ENCODE measurements at regions not wholly inside any gene's neighbourhood (a gene's known extent, or its start where the extent isn't known, plus 50 kb on each side); places are given as distances from the start of the nearest gene placed in this dataset.
"Not testable (repeated sequence)": the region's sequence is repeated elsewhere in the genome, so short reads cannot be mapped to it uniquely, and the experiment has no call there.

DNA sequence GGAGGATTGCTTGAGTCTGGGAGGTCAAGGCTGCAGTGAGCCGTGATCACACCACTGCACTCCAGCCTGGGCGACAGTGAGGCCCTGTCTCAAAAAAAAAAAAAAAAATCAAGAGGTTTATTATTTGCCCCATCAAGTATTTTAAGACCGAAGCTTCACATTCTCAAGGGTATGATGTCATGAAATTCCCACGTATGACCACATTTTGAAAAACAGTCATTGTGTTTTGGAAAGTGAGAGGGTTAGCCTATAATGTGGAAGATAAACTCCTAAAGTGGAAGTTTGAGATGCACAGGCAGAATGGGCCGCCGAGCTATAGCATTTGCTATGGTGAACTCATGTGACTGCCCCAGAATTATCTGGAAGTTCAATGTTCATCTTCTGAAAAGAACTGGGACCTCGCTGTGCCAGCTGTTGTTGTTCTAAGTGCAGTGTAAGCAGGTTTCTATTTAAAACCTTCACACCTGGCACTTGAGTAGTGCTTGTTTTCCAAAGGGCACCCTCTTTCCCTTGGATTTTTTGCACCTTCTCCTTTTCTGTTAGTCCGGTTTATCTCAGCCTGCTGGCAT is 96.9 kb upstream of the SLC25A33 start:
- Histone ChIP-seq H4K20me1 (ENCODE audit: insufficient read depth, low read length) (no peaks in the 10 kb centered on the region), H3K9me3 (ENCODE audit: insufficient read depth, low read length) (no peaks in the 10 kb centered on the region), H3K27me3 (ENCODE audit: low read depth, low read length) (no peaks in the 10 kb centered on the region), H2AFZ (ENCODE audit: low read depth, low read length) (no peak overlapping the region), H3K4me1 (ENCODE audit: low read length) (no peaks in the 10 kb centered on the region), H3K27ac (ENCODE audit: low read length) (no peak overlapping the region), H3K79me2 (ENCODE audit: low read length) (no peaks in the 10 kb centered on the region), H3K4me3 (ENCODE audit: low read length) (no peak overlapping the region), H3K9ac (ENCODE audit: low read length) (no peak overlapping the region), H3K36me3 (replicated peaks; ENCODE audit: low read depth, low read length) (no peaks in the 10 kb centered on the region), H3K4me2 (ENCODE audit: low read length) (no peak overlapping the region)
- no peak for TF ChIP-seq EZH2phosphoT487 (IDR thresholded peaks at IDR 0.05; ENCODE audit: low read depth)
- TF ChIP-seq, protein P1, sequence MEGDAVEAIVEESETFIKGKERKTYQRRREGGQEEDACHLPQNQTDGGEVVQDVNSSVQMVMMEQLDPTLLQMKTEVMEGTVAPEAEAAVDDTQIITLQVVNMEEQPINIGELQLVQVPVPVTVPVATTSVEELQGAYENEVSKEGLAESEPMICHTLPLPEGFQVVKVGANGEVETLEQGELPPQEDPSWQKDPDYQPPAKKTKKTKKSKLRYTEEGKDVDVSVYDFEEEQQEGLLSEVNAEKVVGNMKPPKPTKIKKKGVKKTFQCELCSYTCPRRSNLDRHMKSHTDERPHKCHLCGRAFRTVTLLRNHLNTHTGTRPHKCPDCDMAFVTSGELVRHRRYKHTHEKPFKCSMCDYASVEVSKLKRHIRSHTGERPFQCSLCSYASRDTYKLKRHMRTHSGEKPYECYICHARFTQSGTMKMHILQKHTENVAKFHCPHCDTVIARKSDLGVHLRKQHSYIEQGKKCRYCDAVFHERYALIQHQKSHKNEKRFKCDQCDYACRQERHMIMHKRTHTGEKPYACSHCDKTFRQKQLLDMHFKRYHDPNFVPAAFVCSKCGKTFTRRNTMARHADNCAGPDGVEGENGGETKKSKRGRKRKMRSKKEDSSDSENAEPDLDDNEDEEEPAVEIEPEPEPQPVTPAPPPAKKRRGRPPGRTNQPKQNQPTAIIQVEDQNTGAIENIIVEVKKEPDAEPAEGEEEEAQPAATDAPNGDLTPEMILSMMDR (IDR thresholded peaks at IDR 0.05; ENCODE audit: low read depth, low read length), result no peak

DNA sequence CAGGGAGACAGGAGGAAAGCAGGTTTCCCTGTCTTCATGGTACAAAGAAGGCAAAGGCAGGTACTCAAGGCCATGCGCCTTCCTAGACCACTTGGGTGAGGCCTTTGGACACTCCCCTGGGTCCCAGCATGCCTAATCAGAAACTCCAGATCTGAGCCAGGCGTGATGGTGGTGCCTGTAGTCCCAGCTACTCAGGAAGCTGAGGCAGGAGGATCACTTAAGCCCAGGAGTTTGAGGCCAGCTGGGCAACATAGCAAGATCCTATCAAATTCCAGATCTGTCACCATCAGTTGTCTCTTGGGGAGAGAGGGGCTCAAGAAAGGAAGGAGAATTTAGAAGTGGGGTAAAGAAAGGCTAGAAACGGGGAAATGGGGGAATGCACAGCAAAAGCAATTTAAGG is 96.3 kb upstream of the SLC25A33 start:
- no peak for TF ChIP-seq EZH2phosphoT487 (IDR thresholded peaks at IDR 0.05; ENCODE audit: low read depth)
- TF ChIP-seq, protein P1 (IDR thresholded peaks at IDR 0.05; ENCODE audit: low read depth, low read length), result no peak
- H3K9ac ChIP-seq (ENCODE audit: low read length), result no peak overlapping the region
- H3K36me3 ChIP-seq (replicated peaks; ENCODE audit: low read depth, low read length), result no peaks in the 10 kb centered on the region
- no peak overlapping the region for H3K4me3 ChIP-seq (ENCODE audit: low read length)
- no peaks in the 10 kb centered on the region for H3K79me2 ChIP-seq (ENCODE audit: low read length)
- H2AFZ ChIP-seq (ENCODE audit: low read depth, low read length), result no peak overlapping the region
- no peaks in the 10 kb centered on the region for H3K27me3 ChIP-seq (ENCODE audit: low read depth, low read length)
- H3K27ac ChIP-seq (ENCODE audit: low read length), result no peak overlapping the region
- H3K4me1 ChIP-seq (ENCODE audit: low read length), result no peaks in the 10 kb centered on the region
- H4K20me1 ChIP-seq (ENCODE audit: insufficient read depth, low read length), result no peaks in the 10 kb centered on the region
- no peaks in the 10 kb centered on the region for H3K9me3 ChIP-seq (ENCODE audit: insufficient read depth, low read length)
- H3K4me2 ChIP-seq (ENCODE audit: low read length), result no peak overlapping the region

DNA sequence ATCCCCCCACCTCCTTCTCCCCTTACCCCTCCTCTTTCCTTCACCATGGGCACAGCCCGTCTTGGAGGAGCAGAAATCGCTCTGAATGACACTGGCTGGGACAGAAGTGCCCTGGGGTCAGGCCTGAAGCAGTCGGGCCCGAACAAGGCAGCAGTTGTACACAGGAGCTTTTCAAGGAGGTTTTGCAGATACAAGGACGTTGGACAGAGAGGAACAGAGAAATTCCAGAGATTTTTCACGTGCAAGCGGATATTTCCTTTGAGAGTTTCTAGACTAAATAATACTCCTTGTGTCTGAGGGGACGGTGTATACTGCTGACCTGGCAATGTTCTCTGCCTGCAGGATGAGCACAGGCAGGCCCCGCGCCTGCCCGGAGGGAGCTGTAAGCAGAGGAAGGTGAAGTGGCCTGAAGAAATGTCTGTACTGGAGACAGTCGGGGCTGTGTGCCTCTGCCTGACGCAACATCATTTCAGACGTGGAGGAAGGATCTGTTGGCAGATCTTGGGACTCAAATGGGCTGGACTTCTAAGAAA is 95.3 kb upstream of the SLC25A33 start:
- Histone ChIP-seq H3K79me2 (ENCODE audit: low read length) (no peaks in the 10 kb centered on the region), H3K27me3 (ENCODE audit: low read depth, low read length) (no peaks in the 10 kb centered on the region), H3K36me3 (replicated peaks; ENCODE audit: low read depth, low read length) (no peaks in the 10 kb centered on the region), H4K20me1 (ENCODE audit: insufficient read depth, low read length) (no peaks in the 10 kb centered on the region), H3K9me3 (ENCODE audit: insufficient read depth, low read length) (no peaks in the 10 kb centered on the region), H3K9ac (ENCODE audit: low read length) (no peak overlapping the region), H3K4me3 (ENCODE audit: low read length) (no peak overlapping the region), H2AFZ (ENCODE audit: low read depth, low read length) (no peak overlapping the region), H3K4me2 (ENCODE audit: low read length) (no peak overlapping the region), H3K4me1 (ENCODE audit: low read length) (no peaks in the 10 kb centered on the region), H3K27ac (ENCODE audit: low read length) (no peak overlapping the region)
- no peak for TF ChIP-seq EZH2phosphoT487 (IDR thresholded peaks at IDR 0.05; ENCODE audit: low read depth)
- TF ChIP-seq, protein P1 (IDR thresholded peaks at IDR 0.05; ENCODE audit: low read depth, low read length), result no peak

DNA sequence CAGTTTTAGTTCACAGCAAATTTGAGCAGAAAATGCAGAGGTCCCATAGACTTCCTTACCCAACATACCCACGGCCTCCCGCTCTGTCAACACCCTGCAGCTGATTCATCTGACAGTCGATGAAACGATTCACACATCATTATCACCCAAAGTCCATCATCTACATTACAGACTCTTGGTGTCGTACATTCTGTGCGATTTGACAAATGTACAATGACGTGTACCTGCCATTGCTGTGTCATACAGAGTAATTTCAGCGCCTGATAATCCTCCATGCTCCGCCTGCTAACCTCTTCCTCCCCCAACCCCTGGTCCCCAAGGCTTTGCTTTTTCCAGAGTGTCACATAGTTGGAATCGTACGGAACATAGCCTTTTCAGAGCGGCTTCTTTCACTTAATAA is 94.7 kb upstream of the SLC25A33 start:
- Histone ChIP-seq H3K4me3 (ENCODE audit: low read length) (no peak overlapping the region), H3K79me2 (ENCODE audit: low read length) (no peaks in the 10 kb centered on the region), H3K36me3 (replicated peaks; ENCODE audit: low read depth, low read length) (no peaks in the 10 kb centered on the region), H4K20me1 (ENCODE audit: insufficient read depth, low read length) (no peaks in the 10 kb centered on the region), H3K9me3 (ENCODE audit: insufficient read depth, low read length) (no peaks in the 10 kb centered on the region), H3K4me1 (ENCODE audit: low read length) (no peaks in the 10 kb centered on the region), H2AFZ (ENCODE audit: low read depth, low read length) (no peak overlapping the region), H3K27me3 (ENCODE audit: low read depth, low read length) (no peaks in the 10 kb centered on the region), H3K4me2 (ENCODE audit: low read length) (no peak overlapping the region), H3K9ac (ENCODE audit: low read length) (no peak overlapping the region), H3K27ac (ENCODE audit: low read length) (no peak overlapping the region)
- TF ChIP-seq, protein P1 (IDR thresholded peaks at IDR 0.05; ENCODE audit: low read depth, low read length), result no peak
- TF ChIP-seq EZH2phosphoT487 (IDR thresholded peaks at IDR 0.05; ENCODE audit: low read depth), result no peak

DNA sequence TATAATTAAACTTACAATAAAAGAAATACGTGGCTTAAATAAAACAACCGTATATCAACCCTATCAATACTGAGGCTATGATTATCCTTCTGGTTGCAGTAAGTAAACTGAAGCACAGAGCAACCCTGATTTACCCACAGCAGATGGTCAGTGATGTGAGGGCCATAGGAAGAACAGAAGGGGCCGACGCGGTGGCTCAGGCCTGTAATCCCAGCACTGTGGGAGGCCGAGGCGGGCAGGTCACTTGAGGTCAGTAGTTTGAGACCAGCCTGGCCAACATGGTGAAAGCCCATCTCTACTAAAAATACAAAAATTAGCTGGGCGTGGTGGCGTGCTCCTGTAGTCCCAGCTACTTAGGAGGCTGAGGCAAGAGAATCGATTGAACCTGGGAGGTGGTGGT is 94.2 kb upstream of the SLC25A33 start:
- not testable (repeated sequence) for H3K27ac ChIP-seq (ENCODE audit: low read length); H3K4me1 ChIP-seq (ENCODE audit: low read length)

More for the DNA sequence above, 94.2 kb upstream of the SLC25A33 start:
- H3K4me2 ChIP-seq (ENCODE audit: low read length); H3K4me3 ChIP-seq (ENCODE audit: low read length); H4K20me1 ChIP-seq (ENCODE audit: insufficient read depth, low read length); H3K9ac ChIP-seq (ENCODE audit: low read length); H3K79me2 ChIP-seq (ENCODE audit: low read length); H3K9me3 ChIP-seq (ENCODE audit: insufficient read depth, low read length); H3K27me3 ChIP-seq (ENCODE audit: low read depth, low read length); H2AFZ ChIP-seq (ENCODE audit: low read depth, low read length); H3K36me3 ChIP-seq (replicated peaks; ENCODE audit: low read depth, low read length): not testable (repeated sequence)
